ENCODE measurements at regions not wholly inside any gene's neighbourhood (a gene's known extent, or its start where the extent isn't known, plus 50 kb on each side); places are given as distances from the start of the nearest gene placed in this dataset.

GRCh38 chr15:91549581-91549980 lies 303.9 kb upstream of the SLCO3A1 start:
- POLR2A ChIA-PET, result interaction anchor here (1.0 kb wide), 1 partner anchor 56 kb away, joined by 3 read pairs; no protein-coding TSS in a partner anchor
- intact Hi-C loops (cut with micrococcal nuclease; ENCODE audit: unreplicated experiment), result no loop called here
- DNase-seq (ENCODE audit: low spot score), result no peak
- Histone ChIP-seq H3K4me2 (ENCODE audit: low read length) (no peak overlapping the region), H3K4me3 (ENCODE audit: low read depth, low read length, poor library complexity, severe bottlenecking) (no peak overlapping the region), H3K9me3 (ENCODE audit: low read length) (no peaks in the 10 kb centered on the region), H3K27ac (ENCODE audit: low read depth, low read length, poor library complexity, severe bottlenecking) (no peak overlapping the region), H3K79me2 (ENCODE audit: insufficient read depth, low read depth, low read length) (no peaks in the 10 kb centered on the region), H2AFZ (ENCODE audit: low read length) (no peak overlapping the region), H3K36me3 (ENCODE audit: insufficient read depth, low read length) (no peaks in the 10 kb centered on the region), H4K20me1 (ENCODE audit: insufficient read depth, low read length) (no peaks in the 10 kb centered on the region), H3K9me2 (ENCODE audit: insufficient read depth, low read length) (no peaks in the 10 kb centered on the region), H3K4me1 (ENCODE audit: insufficient read depth, low read length, poor library complexity, severe bottlenecking) (no peaks in the 10 kb centered on the region)
- TF ChIP-seq CTCF (conservative IDR thresholded peaks at IDR 0.05; ENCODE audit: low read length) (no peak), EZH2phosphoT487 (IDR thresholded peaks at IDR 0.05; ENCODE audit: borderline replicate concordance, low read depth, low read length) (no peak)
- BruUV-seq (replicated peaks), result no TSS peak
- CTCF ChIA-PET (ENCODE audit: unreplicated experiment), result no interaction called here

GRCh38 chr15:91552555-91552954 lies 301.0 kb upstream of the SLCO3A1 start:
- no peaks in the 10 kb centered on the region for H3K4me1 ChIP-seq (ENCODE audit: insufficient read depth, low read length, poor library complexity, severe bottlenecking)
- no peaks in the 10 kb centered on the region for H3K79me2 ChIP-seq (ENCODE audit: insufficient read depth, low read depth, low read length)
- no peak overlapping the region for H2AFZ ChIP-seq (ENCODE audit: low read length)
- CTCF ChIA-PET (ENCODE audit: unreplicated experiment), result no interaction called here
- no TSS peak for BruUV-seq (replicated peaks)
- no peaks in the 10 kb centered on the region for H4K20me1 ChIP-seq (ENCODE audit: insufficient read depth, low read length)
- no peak overlapping the region for H3K4me3 ChIP-seq (ENCODE audit: low read depth, low read length, poor library complexity, severe bottlenecking)
- TF ChIP-seq EZH2phosphoT487 (IDR thresholded peaks at IDR 0.05; ENCODE audit: borderline replicate concordance, low read depth, low read length) (no peak), CTCF (conservative IDR thresholded peaks at IDR 0.05; ENCODE audit: low read length) (no peak)
- intact Hi-C loops (cut with micrococcal nuclease; ENCODE audit: unreplicated experiment), result no loop called here
- H3K4me2 ChIP-seq (ENCODE audit: low read length), result no peak overlapping the region
- H3K27ac ChIP-seq (ENCODE audit: low read depth, low read length, poor library complexity, severe bottlenecking), result no peak overlapping the region
- no peak for DNase-seq (ENCODE audit: low spot score)
- H3K36me3 ChIP-seq (ENCODE audit: insufficient read depth, low read length), result no peaks in the 10 kb centered on the region
- H3K9me3 ChIP-seq (ENCODE audit: low read length), result no peaks in the 10 kb centered on the region
- POLR2A ChIA-PET, result interaction anchor here (0.6 kb wide), 1 partner anchor 454 kb away, joined by 4 read pairs; no protein-coding TSS in a partner anchor
- H3K9me2 ChIP-seq (ENCODE audit: insufficient read depth, low read length), result no peaks in the 10 kb centered on the region

GRCh38 chr15:91553196-91553854 lies 300.2 kb upstream of the SLCO3A1 start:
- Histone ChIP-seq H3K9me3 (ENCODE audit: low read length) (no peaks in the 10 kb centered on the region), H4K20me1 (ENCODE audit: insufficient read depth, low read length) (no peaks in the 10 kb centered on the region), H3K4me1 (ENCODE audit: insufficient read depth, low read length, poor library complexity, severe bottlenecking) (no peaks in the 10 kb centered on the region), H3K4me2 (ENCODE audit: low read length) (no peak overlapping the region), H3K36me3 (ENCODE audit: insufficient read depth, low read length) (no peaks in the 10 kb centered on the region), H3K27ac (ENCODE audit: low read depth, low read length, poor library complexity, severe bottlenecking) (no peak overlapping the region), H2AFZ (ENCODE audit: low read length) (no peak overlapping the region), H3K9me2 (ENCODE audit: insufficient read depth, low read length) (no peaks in the 10 kb centered on the region), H3K79me2 (ENCODE audit: insufficient read depth, low read depth, low read length) (no peaks in the 10 kb centered on the region), H3K4me3 (ENCODE audit: low read depth, low read length, poor library complexity, severe bottlenecking) (no peak overlapping the region)
- ChIA-PET CTCF (ENCODE audit: unreplicated experiment) (no interaction called here), POLR2A (no interaction called here)
- BruUV-seq (replicated peaks), result no TSS peak
- intact Hi-C loops (cut with micrococcal nuclease; ENCODE audit: unreplicated experiment), result no loop called here
- TF ChIP-seq CTCF (conservative IDR thresholded peaks at IDR 0.05; ENCODE audit: low read length) (no peak), EZH2phosphoT487 (IDR thresholded peaks at IDR 0.05; ENCODE audit: borderline replicate concordance, low read depth, low read length) (no peak)
- no peak for DNase-seq (ENCODE audit: low spot score)
